Left renal cortex interstitium (tissue), 4 donors: ENCODE measurements at regions not wholly inside any gene's neighbourhood (a gene's known extent, or its start where the extent isn't known, plus 50 kb on each side); places are given as distances from the start of the nearest gene placed in this dataset.
"Not testable (repeated sequence)": the region's sequence is repeated elsewhere in the genome, so short reads cannot be mapped to it uniquely, and the experiment has no call there.

Experiments used
- DNase-seq, 4 donors: peaks; one replicate each; pipeline ENCODE4 v3.0.0-alpha.2; 2013; ENCODE audit warnings: low read depth in 4 of 4, low spot score in 2 of 4, missing footprints in 1 of 4

DNA sequence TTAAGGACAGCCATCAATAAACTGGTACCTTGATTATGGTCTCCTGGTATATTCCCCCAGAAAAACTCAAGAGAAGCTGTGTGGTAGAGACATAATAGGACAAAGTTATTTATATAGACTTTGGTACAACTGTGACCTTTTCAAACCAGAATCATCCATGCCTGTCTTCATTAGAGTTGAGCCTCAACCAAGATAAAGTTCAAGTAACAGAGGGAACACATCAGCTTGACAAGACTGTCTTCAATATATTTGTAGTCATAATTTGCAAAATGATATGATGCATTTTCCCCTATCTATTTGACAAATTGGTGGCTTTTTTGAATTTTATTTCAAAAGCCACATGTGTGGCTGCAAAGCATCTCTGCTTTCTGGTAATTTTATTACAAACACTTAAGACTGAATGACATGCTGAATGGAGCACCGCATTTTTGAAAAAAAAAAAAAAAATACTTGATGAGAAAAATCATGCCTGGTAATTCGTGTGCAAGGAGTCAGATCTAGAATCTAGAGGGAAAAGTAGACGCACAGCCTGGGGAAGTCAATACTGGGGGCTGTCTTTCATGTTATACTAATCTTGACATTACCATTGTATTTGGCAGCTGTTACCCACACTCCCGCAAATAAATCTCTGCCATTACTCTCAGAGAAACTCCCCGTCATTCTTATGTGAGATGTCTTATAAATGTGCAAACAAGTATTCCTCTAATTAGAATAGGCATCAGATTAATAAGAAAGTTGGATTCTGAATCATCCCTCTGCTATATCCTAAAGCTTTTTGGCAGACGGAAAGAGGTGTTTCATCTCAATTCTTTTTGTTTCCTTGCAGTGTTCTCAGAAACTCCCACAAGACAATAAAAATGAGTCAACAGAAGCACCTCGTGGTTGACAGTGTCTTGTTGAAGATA lies 554.8 kb upstream of the CBLB start:
- no peak for DNase-seq

DNA sequence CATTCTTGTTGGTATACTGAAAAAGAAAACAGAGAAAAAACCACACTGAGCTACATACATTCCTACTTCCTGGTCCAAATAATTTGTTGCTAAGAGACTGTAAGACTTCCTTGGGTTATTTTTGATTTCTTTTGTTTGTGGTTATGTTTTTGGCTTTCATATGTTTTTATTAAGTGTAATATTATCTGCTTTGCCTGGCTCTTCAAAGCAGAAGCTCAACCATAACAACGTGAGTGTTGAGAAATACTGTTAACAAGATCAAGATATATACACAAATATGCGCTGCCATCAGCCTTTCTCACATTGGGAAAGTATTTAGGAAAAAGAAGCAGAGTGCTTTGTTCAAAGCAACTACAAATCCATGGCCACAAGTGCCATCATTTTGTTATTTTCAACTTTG lies 556.2 kb upstream of the CBLB start:
- DNase-seq = no peak

DNA sequence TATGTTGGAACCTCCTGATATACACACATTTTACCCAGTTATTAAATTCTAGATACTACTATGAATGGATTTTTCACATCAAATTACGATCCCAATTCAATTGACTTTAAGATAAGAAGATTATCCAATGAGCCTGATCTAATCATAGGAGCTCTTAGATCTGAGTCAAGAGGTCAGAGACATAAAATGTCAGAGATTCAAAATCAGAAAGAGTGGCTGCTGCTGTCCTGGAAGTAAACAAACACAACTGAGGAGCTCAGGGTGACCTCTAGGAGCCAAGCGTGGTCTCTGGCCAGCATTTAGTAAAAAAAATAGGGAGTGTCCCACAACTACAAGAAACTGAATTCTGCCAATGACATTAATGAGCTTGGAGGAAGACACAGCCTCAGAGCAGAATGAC lies 557.1 kb upstream of the CBLB start:
- DNase-seq = no peak

DNA sequence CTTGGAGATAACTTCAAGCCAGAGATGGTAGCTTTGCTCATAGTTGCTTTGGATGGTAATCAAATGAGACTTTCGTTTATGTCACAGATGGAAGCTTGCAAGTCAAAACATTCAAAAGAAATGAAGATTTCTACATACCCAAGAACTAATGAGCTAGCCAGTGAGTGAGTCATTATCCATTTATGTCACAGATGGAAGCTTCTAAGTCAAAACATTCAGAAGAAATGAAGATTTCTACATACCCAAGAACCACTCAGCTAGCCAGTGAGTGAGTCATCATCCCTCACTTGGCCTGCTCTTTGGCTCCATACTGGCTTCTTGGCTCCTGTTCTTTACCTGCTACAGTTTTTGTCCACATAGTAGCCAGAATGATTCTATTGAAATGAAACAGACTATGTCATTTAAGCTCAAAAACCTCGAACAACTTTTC lies 559.8 kb upstream of the CBLB start:
- DNase-seq = no peak

DNA sequence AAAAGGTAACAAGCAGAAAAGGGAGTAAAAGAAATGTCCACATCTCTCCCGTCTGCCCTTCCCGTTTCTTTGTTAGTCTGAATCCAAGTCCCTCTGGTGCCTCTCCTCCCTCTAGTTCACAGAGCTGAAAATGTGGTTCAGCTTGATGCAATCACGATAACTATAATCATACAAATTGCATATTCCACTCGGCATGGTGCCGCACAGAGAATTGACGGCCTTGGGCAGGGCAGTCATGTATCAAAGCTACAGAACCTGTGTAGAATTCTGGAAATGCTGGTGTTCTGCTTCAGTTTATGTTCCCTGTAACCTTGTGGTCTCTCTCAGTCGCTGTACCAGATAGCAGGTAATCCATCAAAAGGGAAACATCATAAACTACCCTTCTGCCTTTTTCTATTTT lies 562.9 kb upstream of the CBLB start:
- no peak for DNase-seq

DNA sequence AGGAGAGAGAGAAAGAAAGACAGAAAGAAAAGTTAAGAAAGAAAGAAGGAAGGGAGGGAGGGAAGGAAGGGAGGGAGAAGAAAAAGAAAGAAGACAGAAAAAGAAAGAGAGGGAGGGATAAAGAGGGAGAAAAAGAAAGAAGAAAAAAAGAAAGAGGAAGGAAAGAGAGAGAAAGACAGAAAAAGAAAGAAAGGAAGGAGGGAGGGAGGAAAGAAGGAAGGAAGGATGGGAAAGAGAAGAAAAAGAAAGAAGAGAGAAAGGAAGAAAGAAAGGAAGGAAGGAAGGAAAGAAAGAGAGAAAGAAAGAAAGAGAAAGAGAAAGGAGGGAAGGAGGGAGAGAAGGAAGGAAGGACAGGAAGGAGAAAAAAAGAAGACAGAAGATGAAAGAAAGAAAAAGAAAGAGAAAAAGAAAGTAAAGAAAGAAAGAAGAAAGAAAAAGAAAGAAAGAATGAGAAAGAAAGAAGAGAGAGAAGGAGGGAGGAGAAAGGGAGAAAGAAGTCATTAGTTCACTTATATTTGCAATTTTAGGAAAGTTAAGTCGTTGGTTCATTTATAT lies 567.2 kb upstream of the CBLB start:
- DNase-seq = no peak

DNA sequence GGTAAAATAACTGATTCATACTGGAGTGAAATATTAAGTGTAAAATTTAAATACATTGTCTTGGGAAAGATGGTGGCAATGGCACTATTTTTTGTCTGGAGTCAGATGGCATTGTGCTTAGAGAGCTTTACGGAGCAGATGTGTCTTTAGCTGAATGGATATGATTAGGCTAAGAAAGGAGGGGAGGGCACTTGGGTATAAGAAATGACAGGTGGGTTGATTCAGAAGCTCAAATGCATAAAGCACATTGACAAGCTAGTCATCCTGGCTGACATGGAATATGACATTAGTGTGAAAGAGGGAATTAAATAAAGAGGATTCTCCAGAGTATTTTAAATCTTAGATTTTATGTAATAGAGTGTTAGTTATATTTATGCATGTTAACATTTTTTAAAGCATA lies 570.1 kb upstream of the CBLB start:
- DNase-seq = no peak

DNA sequence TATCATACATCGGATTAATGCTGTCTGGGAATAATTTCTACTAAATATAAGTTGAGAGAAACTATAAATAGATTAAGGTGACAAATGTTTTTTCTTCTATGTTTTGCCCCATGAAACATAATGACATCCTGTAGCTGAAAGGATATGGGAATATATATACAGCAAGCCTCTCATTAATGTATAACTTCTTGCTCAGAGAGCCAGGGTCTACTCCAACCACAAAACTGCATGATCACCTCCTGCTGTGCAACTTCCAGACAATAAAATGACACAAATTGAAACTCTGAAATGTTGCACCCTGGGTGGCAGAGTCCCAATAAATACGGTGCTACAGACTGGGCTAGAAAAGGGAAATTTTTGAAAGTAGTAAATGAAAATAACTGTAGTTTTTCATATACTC lies 571.9 kb upstream of the CBLB start:
- no peak for DNase-seq

DNA sequence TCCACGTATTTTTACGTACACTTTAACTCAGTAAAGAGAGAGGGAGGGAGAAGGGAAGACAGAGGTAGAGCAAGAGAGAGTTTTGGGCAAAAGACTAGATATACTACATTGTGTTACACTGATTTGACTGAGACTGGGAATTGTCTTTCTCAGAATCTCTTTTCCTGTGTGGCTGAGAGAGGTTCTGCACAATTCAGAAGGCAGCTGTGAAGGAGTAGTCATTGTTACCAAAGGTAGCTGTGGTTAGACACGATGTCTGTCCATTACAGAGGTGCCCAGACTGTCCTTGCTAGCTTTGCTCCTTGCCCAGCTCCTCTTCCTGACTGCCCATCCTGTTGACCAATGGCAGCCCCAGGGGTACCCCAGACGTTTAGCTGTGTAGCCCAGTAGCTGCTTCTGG lies 577.5 kb upstream of the CBLB start:
- DNase-seq = no peak

DNA sequence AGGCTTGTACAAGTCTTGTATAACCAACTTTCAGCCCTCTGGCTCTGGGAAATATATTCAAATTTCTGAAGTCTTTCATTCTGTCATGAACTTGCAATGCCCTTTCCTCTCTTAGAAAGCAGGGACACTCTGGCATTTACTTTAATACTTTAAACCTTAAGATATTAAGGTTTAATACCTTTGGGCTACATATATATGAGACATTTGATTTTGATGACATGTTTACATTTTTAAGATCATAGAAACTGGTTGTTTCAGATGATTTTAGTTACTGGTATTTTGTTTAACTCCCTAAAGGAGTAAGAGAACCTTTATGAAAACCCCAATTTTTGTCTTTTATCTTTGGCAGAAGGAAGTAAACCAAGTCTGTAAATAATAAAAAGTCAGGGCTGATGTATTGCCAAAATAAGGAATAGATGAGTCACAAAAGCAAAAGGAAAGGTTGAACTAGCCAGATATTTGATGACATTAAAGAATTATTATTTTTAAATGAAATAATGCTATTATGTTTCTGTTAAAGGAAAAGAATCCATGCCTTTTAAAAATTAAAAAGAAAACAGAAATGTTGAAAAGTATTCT lies 579.0 kb upstream of the CBLB start:
- no peak for DNase-seq

DNA sequence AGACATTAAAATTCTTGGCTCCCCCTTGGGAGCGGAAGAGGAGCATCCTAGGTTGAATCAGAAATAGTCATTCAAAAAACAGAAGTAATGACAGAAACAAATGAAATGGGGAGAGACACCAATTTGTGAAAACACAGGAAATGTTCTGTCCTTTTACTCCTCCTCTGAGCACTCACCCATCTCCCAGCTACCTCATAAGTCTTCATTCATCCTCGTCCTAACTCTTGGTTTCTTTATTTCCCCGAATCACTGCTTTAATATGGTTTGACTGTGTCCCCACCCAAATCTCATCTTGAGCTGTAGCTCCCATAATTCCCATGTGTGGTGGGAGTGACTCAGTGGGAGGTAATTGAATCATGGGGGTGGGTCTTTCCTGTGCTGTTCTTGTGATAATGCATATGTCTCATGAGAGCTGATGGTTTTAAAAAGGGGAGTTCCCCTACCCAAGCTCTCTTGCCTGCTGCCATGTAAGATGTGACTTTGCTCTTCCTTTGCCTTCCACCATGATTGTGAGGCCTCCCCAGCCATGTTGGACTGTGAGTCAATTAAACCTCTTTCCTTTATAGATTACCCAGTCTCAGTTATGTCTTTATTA lies 579.7 kb upstream of the CBLB start:
- not testable (repeated sequence) for DNase-seq

DNA sequence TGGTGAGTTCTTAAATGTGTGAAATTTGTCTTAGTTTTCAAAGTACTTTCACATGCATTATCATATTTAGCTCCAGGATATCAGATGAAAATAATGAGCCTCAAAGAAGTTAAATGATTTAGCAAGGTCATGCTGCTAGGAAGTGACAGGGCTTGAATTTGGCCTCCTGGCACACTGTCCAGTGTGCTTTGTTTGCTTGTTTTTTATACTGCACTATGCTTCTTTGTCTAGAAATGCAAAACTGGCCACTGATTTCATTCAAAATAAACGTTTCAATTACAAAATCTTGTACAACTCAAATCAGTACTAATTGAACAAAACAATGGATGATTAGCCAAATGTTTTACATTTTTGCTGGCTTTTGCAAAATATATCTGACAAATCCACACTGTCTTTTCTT lies 583.3 kb upstream of the CBLB start:
- DNase-seq = no peak

DNA sequence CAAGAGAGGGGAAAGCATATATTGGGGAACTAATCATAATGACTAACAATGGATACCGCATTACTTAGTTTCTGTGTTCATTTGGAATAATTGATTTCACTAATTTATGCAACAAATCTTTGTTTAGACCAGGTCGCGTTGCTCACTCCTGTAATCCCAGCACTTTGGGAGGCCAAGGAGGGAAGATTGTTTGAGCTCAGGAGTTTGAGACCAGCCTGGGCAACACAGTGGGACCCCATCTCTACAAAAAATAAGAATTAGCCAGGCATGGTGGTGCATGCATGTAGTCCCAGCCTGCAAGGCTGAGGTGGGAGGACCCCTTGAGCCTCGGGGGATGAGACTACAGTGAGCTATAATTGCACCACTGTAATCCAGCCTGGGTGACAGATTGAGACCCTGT lies 585.7 kb upstream of the CBLB start:
- no peak for DNase-seq

DNA sequence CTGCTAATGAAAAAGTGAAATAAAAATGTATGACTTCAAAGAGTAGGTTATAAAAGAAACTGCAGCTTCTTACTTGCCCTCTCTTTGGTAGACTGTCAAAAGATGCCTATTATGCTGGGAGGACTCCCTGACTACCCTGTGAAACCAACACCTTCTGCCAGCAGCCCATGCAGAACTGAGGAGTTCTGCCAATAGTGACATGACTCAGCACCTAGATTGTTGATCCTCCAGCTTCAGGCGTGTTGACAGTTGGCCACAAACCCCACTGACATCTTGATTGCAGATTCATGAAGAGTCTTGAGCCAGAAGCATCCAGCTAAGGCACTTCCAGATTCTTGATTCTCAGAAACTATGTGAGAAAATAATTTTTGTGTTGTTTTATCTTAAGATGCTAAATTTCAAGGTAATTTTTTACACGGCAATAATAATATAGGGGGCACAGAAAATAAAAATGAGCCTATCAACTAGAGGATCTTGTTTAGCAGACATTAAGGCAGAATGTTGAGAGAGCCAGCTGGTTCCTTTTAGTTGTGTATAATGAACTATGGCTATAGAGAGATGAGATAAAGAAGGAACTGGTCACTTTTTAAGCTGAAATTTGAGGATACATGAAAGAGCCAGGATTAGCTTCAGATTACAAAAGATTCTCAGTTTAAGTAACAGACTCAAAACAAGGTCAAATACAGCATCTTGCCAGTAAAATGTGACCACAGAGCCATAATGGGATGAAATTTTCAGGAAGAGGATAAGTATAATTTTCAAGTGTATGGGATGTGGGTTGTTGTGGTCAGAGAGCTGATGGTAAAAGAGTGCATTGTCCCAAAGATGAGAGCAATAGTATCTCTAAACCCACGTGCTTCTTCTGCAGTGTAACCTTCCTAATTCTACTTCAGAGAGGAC lies 588.7 kb upstream of the CBLB start:
- DNase-seq = no peak

DNA sequence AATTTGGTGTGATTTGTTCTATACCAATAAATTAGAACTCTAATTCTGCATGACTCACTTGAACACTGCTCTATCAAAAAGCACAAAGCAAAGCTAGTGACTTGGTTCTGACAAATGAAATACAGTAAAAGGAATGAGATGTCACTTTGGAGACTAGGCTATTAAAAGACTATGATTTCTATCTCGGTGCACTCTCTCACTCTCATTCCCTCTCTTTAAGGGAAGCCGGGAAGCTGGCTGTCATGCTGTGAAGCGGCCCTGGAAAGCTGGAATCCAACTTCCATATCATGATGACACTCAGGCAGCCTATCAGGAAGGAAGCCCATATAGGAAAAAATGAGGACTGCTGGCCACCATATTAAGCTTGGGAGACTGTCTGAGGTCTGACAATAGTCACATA lies 590.1 kb upstream of the CBLB start:
- DNase-seq = no peak

DNA sequence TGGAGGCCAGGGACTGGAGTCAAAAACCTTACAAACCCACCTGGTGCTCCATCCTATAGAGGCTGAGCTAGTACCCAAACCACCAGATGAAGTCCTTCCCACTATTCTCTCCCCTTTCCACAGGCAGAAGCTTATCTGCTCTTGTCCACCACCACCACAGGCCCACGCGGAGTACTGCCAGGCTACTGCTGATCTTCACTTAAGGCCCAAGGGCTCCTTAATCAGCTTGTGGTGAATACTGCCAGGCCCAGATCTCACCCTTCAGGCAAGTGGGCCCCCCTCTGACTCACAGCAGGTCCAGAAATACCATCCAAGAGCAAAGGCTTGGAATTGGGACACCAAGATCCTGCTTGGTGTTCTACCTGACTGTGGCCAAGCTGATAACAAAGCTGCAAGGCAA lies 598.1 kb upstream of the CBLB start:
- DNase-seq = no peak

DNA sequence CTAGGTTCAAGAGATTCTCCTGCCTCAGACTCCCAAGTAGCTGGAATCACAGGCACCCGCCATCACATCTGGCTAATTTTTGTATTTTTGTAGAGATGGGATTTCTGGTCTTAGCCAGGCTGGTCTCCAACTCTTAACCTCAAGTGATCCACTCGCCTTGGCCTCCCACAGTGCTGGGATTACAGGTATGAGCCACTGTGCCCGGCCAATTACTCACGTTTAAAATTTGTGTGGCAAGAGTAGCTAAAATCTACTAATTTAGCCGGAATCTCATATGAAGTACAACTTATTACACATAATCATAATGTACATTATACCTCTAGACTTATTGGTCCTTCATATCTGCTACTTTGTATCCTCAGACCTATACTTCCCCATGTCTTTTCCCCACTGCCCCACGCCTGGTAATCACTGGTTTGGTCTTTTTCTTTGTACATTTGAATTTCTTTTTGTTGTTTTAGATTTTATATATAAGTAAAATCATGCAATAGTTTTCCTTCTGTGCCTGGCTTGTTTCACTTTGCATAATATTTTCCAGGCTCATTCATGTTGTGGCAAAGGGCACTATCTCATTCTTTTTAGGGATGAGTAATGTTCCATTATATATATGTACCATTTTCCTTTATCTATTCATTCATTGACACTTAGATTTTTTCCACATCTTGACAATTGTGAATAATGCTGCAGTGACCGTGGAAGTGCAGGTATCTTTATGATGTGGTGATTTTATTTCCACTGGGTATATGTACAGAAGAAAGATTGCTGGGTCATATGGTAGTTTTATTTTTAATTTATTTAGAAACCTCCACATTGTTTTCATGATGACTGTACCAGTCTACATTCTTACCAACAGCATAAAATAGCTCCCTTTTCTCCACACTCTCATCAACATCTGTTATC lies 605.0 kb upstream of the CBLB start:
- DNase-seq = no peak

DNA sequence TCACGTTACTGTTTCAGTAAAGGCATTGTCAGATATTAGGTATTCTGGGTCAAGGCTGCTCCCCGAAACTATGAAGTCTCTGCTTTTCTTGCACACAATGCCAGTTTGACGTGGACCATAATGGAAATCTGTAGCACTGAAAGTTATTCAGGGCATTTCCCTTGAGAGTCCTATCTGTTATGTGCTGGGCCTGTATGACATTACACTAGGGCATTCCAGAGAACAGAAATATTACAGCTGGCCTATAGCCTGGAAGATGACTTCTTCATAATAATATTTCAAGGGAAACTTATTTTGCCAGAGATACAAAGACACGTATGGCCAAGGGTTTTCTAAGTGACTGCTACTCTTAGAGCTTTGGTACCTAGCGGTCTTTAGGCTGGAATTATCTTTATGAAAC lies 613.6 kb upstream of the CBLB start:
- no peak for DNase-seq

DNA sequence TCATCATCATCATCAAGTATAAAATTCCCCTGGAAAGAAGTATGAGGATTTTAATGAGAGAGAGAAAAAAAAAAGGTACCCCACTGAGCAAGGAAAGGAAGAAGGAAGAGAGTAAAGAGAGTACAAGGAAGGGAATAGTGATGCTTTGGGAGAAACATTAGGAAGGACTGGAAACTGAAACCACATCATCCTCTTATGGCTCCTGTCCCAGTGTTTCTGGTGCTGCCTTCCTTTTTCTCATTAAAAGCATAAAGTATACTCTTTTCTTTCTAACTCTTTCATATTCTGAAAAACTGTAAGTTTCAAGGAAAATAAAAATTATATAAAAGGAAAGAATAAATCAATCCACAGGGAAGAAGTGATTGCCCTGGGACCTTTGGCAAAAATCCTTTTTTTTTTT lies 616.4 kb upstream of the CBLB start:
- DNase-seq = no peak

DNA sequence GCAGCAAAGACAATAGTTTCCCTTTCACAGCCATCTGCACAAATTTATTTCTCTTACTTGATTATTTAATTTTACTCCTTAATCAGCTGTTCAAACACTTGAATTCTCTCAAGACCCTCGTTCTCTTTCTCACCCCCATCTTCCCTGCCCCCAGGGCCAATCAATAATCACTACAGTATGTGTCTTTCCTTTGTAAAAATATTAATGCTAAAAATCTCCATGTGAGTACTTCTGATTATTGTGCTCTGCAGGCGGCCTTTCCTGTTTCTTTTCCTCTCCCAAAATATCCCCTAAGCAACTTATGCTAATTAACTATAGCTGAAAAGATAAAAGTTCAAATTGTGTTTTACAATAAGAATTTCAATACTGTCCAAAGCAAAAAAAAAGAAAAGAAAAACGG lies 617.0 kb upstream of the CBLB start:
- no peak for DNase-seq
